H1 (cell line): ENCODE measurements at regions not wholly inside any gene's neighbourhood (a gene's known extent, or its start where the extent isn't known, plus 50 kb on each side); places are given as distances from the start of the nearest gene placed in this dataset.
A peak's percentile ranks its signal among the peaks of the same experiment; 100 is the strongest.

Experiments
- CTCF ChIA-PET: fragments of 300-600 bp; sonication (Branson Sonifier 250); formaldehyde crosslinking; loops from one replicate; lab custom pipeline; 2021; ENCODE audit not compliant: partially characterized antibody; lab: Charles Lee
- POLR2A ChIA-PET: fragments of 300-600 bp; sonication (Branson Sonifier 250); formaldehyde crosslinking; loops from one replicate; lab custom pipeline; 2021; ENCODE audit warnings: inconsistent platforms; ENCODE audit not compliant: partially characterized antibody; lab: Charles Lee
- DNase-seq, 2 experiments: peaks; one replicate each; pipeline versions ENCODE4 v3.0.0 to v3.0.0-alpha.2; 2010 to 2022; ENCODE audit warnings: low spot score in 2 of 2, low read depth in 1 of 2, mixed read lengths in 1 of 2
- FAIRE-seq: peaks from 2 replicates; lab custom pipeline; 2011; peaks lifted over from hg19 to GRCh38; lab: Jason Lieb, UNC
- H2AFZ ChIP-seq: 2 replicates; pipeline ENCODE4 v1.8.1; 2012; ENCODE audit warnings: low read length, inconsistent platforms
- H2AK5ac ChIP-seq: 2 replicates; pipeline ENCODE4 v1.6.1; 2013; ENCODE audit warnings: low read depth, low read length
- H2BK120ac ChIP-seq: replicated peaks from 2 replicates; pipeline ENCODE3; 2013; ENCODE audit warnings: low read depth, low read length, inconsistent platforms
- H2BK12ac ChIP-seq: 2 replicates; pipeline ENCODE4 v1.6.1; 2013; ENCODE audit warnings: low read depth, low read length
- H2BK15ac ChIP-seq: 2 replicates; pipeline ENCODE4 v1.6.1; 2013; ENCODE audit warnings: low read length
- H2BK20ac ChIP-seq: 2 replicates; pipeline ENCODE4 v1.6.1; 2013; ENCODE audit warnings: low read length
- H2BK5ac ChIP-seq: 2 replicates; pipeline ENCODE4 v1.6.1; 2013; ENCODE audit warnings: low read depth, low read length
- H3K14ac ChIP-seq: 2 replicates; pipeline ENCODE4 v1.6.1; 2013; ENCODE audit warnings: inconsistent platforms; ENCODE audit not compliant: insufficient read length
- H3K18ac ChIP-seq: 2 replicates; pipeline ENCODE4 v1.6.1; 2013; ENCODE audit warnings: low read length; ENCODE audit errors: extremely low read depth
- H3K23ac ChIP-seq: 2 replicates; pipeline ENCODE4 v1.6.1; 2013; ENCODE audit warnings: inconsistent platforms; ENCODE audit not compliant: insufficient read length
- H3K23me2 ChIP-seq: 2 replicates; pipeline ENCODE4 v1.6.1; 2013; ENCODE audit warnings: low read depth, low read length
- H3K27ac ChIP-seq: 2 replicates; pipeline ENCODE4 v1.6.1; 2011; ENCODE audit warnings: low read depth, low read length, inconsistent platforms
- H3K27me3 ChIP-seq, 4 experiments: replicated peaks in 1 of 4; 1 replicate in 1 of 4; 2 replicates in 3 of 4; pipeline versions ENCODE4 v1.6.1 to v1.8.1; 2011 to 2013; ENCODE audit warnings: low read length in 3 of 4, mild to moderate bottlenecking in 3 of 4, inconsistent platforms in 2 of 4, mixed read lengths in 2 of 4, moderate library complexity in 1 of 4; ENCODE audit not compliant: control insufficient read depth in 3 of 4, insufficient read depth in 3 of 4; ENCODE audit errors: extremely low read depth in 1 of 4
- H3K36me3 ChIP-seq, 4 experiments: 2 replicates each; pipeline versions ENCODE4 v1.6.1 to v1.8.1; 2011 to 2013; ENCODE audit warnings: mild to moderate bottlenecking in 4 of 4, low read length in 3 of 4, moderate library complexity in 2 of 4, control low read depth in 1 of 4, inconsistent platforms in 1 of 4; ENCODE audit not compliant: insufficient read depth in 4 of 4, control insufficient read depth in 2 of 4
- H3K4ac ChIP-seq: replicated peaks from 2 replicates; pipeline ENCODE3; 2013; ENCODE audit warnings: low read length, low read depth, mixed read lengths, inconsistent platforms; ENCODE audit not compliant: insufficient read length
- H3K4me1 ChIP-seq, 4 experiments: replicated peaks in 1 of 4; 1 replicate in 1 of 4; 2 replicates in 3 of 4; pipeline versions ENCODE4 v1.6.1 to v1.8.1; 2011 to 2013; ENCODE audit warnings: low read length in 3 of 4, inconsistent platforms in 2 of 4, mixed read lengths in 1 of 4; ENCODE audit not compliant: insufficient read depth in 4 of 4, control insufficient read depth in 3 of 4
- H3K4me2 ChIP-seq, 2 experiments: 2 replicates each; pipeline versions ENCODE4 v1.6.1 to v1.8.1; 2011 to 2013; ENCODE audit warnings: low read depth in 2 of 2, low read length in 2 of 2, control low read depth in 1 of 2, inconsistent platforms in 1 of 2, mild to moderate bottlenecking in 1 of 2; ENCODE audit not compliant: insufficient read depth in 1 of 2
- H3K4me3 ChIP-seq, 4 experiments: fragments of 200-600, 300-600 bp in 1 of 4; sonication (generic), shearing (Covaris generic), sonication (Bioruptor Twin) in 1 of 4; 2 replicates each; pipeline versions ENCODE4 v1.5.1 to v1.8.1; 2011 to 2016; ENCODE audit warnings: low read length in 4 of 4, low read depth in 3 of 4, control low read depth in 2 of 4, inconsistent platforms in 2 of 4, mild to moderate bottlenecking in 2 of 4, mixed read lengths in 1 of 4, moderate library complexity in 1 of 4; ENCODE audit not compliant: insufficient read depth in 2 of 4; ENCODE audit errors: extremely low read depth in 1 of 4
- H3K56ac ChIP-seq: replicated peaks from 2 replicates; pipeline ENCODE3; 2013; ENCODE audit warnings: low read depth, mild to moderate bottlenecking, mixed read lengths, low read length, inconsistent platforms; ENCODE audit not compliant: insufficient read length
- H3K79me1 ChIP-seq: 2 replicates; pipeline ENCODE4 v1.6.1; 2013; ENCODE audit warnings: low read depth, low read length, control low read depth
- H3K79me2 ChIP-seq, 2 experiments: 2 replicates each; pipeline versions ENCODE4 v1.6.1 to v1.8.1; 2012 to 2013; ENCODE audit warnings: low read length in 2 of 2, mild to moderate bottlenecking in 2 of 2, inconsistent platforms in 1 of 2; ENCODE audit not compliant: insufficient read depth in 2 of 2, control insufficient read depth in 1 of 2
- H3K9ac ChIP-seq, 4 experiments: replicated peaks in 1 of 4; 1 replicate in 1 of 4; 2 replicates in 3 of 4; pipeline versions ENCODE4 v1.6.1 to v1.8.1; 2011 to 2013; ENCODE audit warnings: low read depth in 3 of 4, low read length in 3 of 4, control low read depth in 2 of 4, mild to moderate bottlenecking in 2 of 4, moderate library complexity in 2 of 4, inconsistent platforms in 1 of 4; ENCODE audit errors: extremely low read depth in 1 of 4
- H3K9me3 ChIP-seq, 2 experiments: 2 replicates each; pipeline versions ENCODE4 v1.6.1 to v1.8.1; 2012 to 2013; ENCODE audit warnings: mild to moderate bottlenecking in 2 of 2, moderate library complexity in 2 of 2, control low read depth in 1 of 2, inconsistent platforms in 1 of 2, low read depth in 1 of 2, low read length in 1 of 2, mixed read lengths in 1 of 2; ENCODE audit not compliant: insufficient read depth in 2 of 2
- H4K20me1 ChIP-seq, 2 experiments: replicated peaks in 1 of 2; 2 replicates each; pipeline versions ENCODE3 to v1.8.1; 2011 to 2013; ENCODE audit warnings: inconsistent platforms in 2 of 2, low read length in 2 of 2, mild to moderate bottlenecking in 1 of 2; ENCODE audit not compliant: insufficient read depth in 2 of 2, control insufficient read depth in 1 of 2
- H4K5ac ChIP-seq: 2 replicates; pipeline ENCODE4 v1.6.1; 2013; ENCODE audit warnings: low read length, low read depth, mixed read lengths, inconsistent platforms; ENCODE audit not compliant: insufficient read length
- H4K8ac ChIP-seq: 2 replicates; pipeline ENCODE4 v1.8.0; 2013; ENCODE audit warnings: mild to moderate bottlenecking, moderate library complexity, low read length, inconsistent platforms; ENCODE audit not compliant: insufficient read depth; ENCODE audit errors: extremely low read depth
- H4K91ac ChIP-seq: replicated peaks from 2 replicates; pipeline ENCODE3; 2013; ENCODE audit warnings: low read length, mixed read lengths, inconsistent platforms; ENCODE audit not compliant: insufficient read length
- WGBS, 2 experiments: shearing (Covaris generic) in 1 of 2; methylation state at CpG; one replicate each; pipeline versions ENCODE4 v1.1.6 to v1.1.7; 2013 to 2015; ENCODE audit warnings: low lambda C conversion rate in 2 of 2, mixed read lengths in 2 of 2, inconsistent platforms in 1 of 2, low coverage in 1 of 2, missing lambda C conversion rate in 1 of 2; ENCODE audit not compliant: insufficient replicate concordance in 2 of 2, insufficient coverage in 1 of 2, insufficient read length in 1 of 2; ENCODE audit errors: extremely low coverage in 1 of 2, missing lambda C conversion rate in 1 of 2; 5-methylcytosine and 5-hydroxymethylcytosine counted together

DNA sequence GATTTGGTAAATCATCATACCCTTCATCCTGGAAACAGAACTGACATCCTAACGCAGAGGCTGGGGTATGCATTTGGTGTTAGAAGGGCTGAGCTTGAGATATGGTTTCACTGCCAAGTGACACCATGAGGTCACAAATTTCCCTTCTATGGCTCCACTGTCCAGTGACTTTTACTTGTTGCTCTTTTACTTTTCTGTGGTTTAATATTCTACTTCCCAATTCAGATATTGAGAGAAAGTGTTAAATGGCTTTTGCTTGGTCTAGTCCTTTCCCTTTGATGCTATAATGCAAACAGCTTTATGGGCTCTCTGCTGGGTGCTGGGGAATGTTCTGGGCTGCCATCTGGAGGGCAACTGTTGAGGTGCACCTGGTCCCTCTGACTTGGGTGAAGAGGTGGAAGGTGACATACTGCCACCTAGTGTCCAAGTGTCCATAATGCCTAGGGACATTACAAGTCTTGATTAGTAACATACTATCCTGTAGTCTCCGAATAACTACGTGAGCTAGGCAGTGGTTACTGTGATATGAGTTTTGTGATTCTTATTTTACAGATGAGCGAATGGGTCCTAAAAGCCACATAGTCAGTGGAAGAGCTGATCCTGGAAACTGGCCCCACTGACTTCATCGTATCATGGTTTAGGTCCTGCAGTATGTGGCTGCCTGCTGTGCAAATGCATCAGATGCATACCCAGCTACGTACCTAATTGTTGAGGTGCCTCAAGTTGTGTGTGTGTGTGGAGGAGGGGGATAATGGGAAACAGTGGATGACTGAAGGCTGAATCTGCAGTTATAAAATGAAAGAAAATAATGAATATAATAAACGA lies 149.1 kb upstream of the RAG2 start:
- peak; percentile 99 for FAIRE-seq
- Histone ChIP-seq H2BK120ac (no peak overlapping the region), H3K56ac (no peak overlapping the region), H3K23ac (no peak overlapping the region), H2BK20ac (no peak overlapping the region), H3K79me1 (no peaks in the 10 kb centered on the region), H3K14ac (no peak overlapping the region), H2BK15ac (no peak overlapping the region), H3K9me3 (no peaks in the 10 kb centered on the region), H3K4ac (no peak overlapping the region), H3K36me3 (no peaks in the 10 kb centered on the region), H3K4me2 (0 out of 4 replicates have a peak overlapping the region, but pooled peaks of 1 of the 2 experiments have one; percentile 23), H2BK5ac (no peak overlapping the region), H3K9ac (no peak overlapping the region), H3K4me1 (peaks cover 0 to 8% (median 2%) of the 10 kb centered on the region in 4 experiments; a peak in 3 of 7 replicates), H2AK5ac (no peak overlapping the region), H3K27me3 (no peaks in the 10 kb centered on the region; a peak in 1 of 7 replicates), H2AFZ (peak overlapping the region; percentile 75), H3K18ac (no peak overlapping the region), H4K91ac (no peak overlapping the region), H4K20me1 (no peaks in the 10 kb centered on the region), H2BK12ac (no peak overlapping the region), H3K27ac (no peak overlapping the region), H4K8ac (no peak overlapping the region), H4K5ac (no peak overlapping the region), H3K4me3 (no peak overlapping the region), H3K79me2 (no peaks in the 10 kb centered on the region), H3K23me2 (no peaks in the 10 kb centered on the region)
- ChIA-PET POLR2A (interaction anchor here (0.6 to 1.6 kb wide), 2 partner anchors 45 to 238 kb away, joined by 3 to 5 read pairs; no protein-coding TSS in a partner anchor), CTCF (interaction anchor here (0.6 to 11.8 kb wide), 73 partner anchors 8 to 1503 kb away, joined by 3 to 364 read pairs (median 4); partner anchors contain the start of gene RAG1)
- peak; percentile 73 to 92 for DNase-seq
- WGBS, 2 experiments: 47% methylated on average over 7 of the region's 7 CpGs; no CpG with 5 or more reads in 1 of the 2 experiments
